ENCODE measurements at regions not wholly inside any gene's neighbourhood (a gene's known extent, or its start where the extent isn't known, plus 50 kb on each side); places are given as distances from the start of the nearest gene placed in this dataset.

DNA sequence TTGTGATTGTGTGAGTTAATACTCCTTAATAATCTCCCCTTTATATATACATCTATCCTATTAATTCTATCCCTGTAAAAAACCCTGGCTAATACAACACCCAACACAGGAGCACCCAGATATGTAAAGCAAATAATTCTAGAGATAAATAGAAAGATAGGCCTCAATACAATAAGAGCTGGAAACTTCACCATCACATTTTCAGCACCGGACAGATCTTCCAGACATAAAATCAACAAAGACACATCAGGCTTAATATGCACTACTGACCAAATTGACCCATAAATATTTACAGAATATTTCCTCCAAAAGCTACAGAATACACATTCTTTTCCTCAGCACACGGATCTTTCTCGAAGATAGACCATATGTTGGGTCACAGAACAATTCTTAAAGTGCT is 71.0 kb upstream of the ST8SIA4 start:
- Histone ChIP-seq H3K4me3 (ENCODE audit: low read length) (no peak overlapping the region), H2AFZ (ENCODE audit: low read depth, low read length) (no peak overlapping the region), H4K20me1 (ENCODE audit: insufficient read depth) (no peaks in the 10 kb centered on the region), H3K4me2 (ENCODE audit: low read length) (no peak overlapping the region), H3F3A (ENCODE audit: insufficient read depth, low read length, poor library complexity, severe bottlenecking) (no peaks in the 10 kb centered on the region), H3K9me3 (ENCODE audit: low read length) (no peaks in the 10 kb centered on the region), H3K9me2 (ENCODE audit: insufficient read depth, low read length) (no peaks in the 10 kb centered on the region), H3K36me3 (ENCODE audit: insufficient read depth, low read length) (no peaks in the 10 kb centered on the region), H3K27ac (ENCODE audit: low read length) (no peak overlapping the region), H3K79me2 (replicated peaks; ENCODE audit: insufficient read depth, low read length) (no peaks in the 10 kb centered on the region), H3K27me3 (ENCODE audit: insufficient read depth, low read depth, low read length) (no peaks in the 10 kb centered on the region), H3K9ac (ENCODE audit: low read length) (no peak overlapping the region)
- no peak for TF ChIP-seq POLR2AphosphoS5 (IDR thresholded peaks at IDR 0.05)
- TF ChIP-seq EZH2 (IDR thresholded peaks at IDR 0.05; ENCODE audit: borderline replicate concordance, insufficient read depth, low read length, poor library complexity, severe bottlenecking) = no peak
- TF ChIP-seq REST (IDR thresholded peaks at IDR 0.05; ENCODE audit: borderline replicate concordance) = no peak
- TF ChIP-seq RAD21 (conservative IDR thresholded peaks at IDR 0.05) = no peak
- no peak for TF ChIP-seq MXI1 (conservative IDR thresholded peaks at IDR 0.05; ENCODE audit: poor library complexity, severe bottlenecking)
- TF ChIP-seq SMC3 (conservative IDR thresholded peaks at IDR 0.05; ENCODE audit: poor library complexity) = no peak
- no peak for TF ChIP-seq TAF1 (IDR thresholded peaks at IDR 0.05; ENCODE audit: low read depth)
- no peak for TF ChIP-seq EP300 (conservative IDR thresholded peaks at IDR 0.05; ENCODE audit: poor library complexity, severe bottlenecking)

GRCh38 chr5:100970646-100971255 is 67.7 kb upstream of the ST8SIA4 start:
- Histone ChIP-seq H4K20me1 (ENCODE audit: insufficient read depth) (no peaks in the 10 kb centered on the region), H3K27me3 (ENCODE audit: insufficient read depth, low read depth, low read length) (no peaks in the 10 kb centered on the region), H3K4me3 (ENCODE audit: low read length) (no peak overlapping the region), H3K27ac (ENCODE audit: low read length) (no peak overlapping the region), H2AFZ (ENCODE audit: low read depth, low read length) (no peak overlapping the region), H3K9ac (ENCODE audit: low read length) (no peak overlapping the region), H3K4me2 (ENCODE audit: low read length) (no peak overlapping the region), H3K9me2 (ENCODE audit: insufficient read depth, low read length) (no peaks in the 10 kb centered on the region), H3K79me2 (replicated peaks; ENCODE audit: insufficient read depth, low read length) (no peaks in the 10 kb centered on the region), H3K9me3 (ENCODE audit: low read length) (no peaks in the 10 kb centered on the region), H3F3A (ENCODE audit: insufficient read depth, low read length, poor library complexity, severe bottlenecking) (no peaks in the 10 kb centered on the region), H3K36me3 (ENCODE audit: insufficient read depth, low read length) (no peaks in the 10 kb centered on the region)
- TF ChIP-seq RAD21 (conservative IDR thresholded peaks at IDR 0.05) = no peak

- Histone ChIP-seq H3K4me2 (ENCODE audit: low read length) (no peak overlapping the region), H3K36me3 (ENCODE audit: insufficient read depth, low read length) (no peaks in the 10 kb centered on the region), H3F3A (ENCODE audit: insufficient read depth, low read length, poor library complexity, severe bottlenecking) (no peaks in the 10 kb centered on the region), H2AFZ (ENCODE audit: low read depth, low read length) (no peak overlapping the region), H3K9ac (ENCODE audit: low read length) (no peak overlapping the region), H3K27ac (ENCODE audit: low read length) (no peak overlapping the region), H3K79me2 (replicated peaks; ENCODE audit: insufficient read depth, low read length) (no peaks in the 10 kb centered on the region), H3K9me3 (ENCODE audit: low read length) (no peaks in the 10 kb centered on the region), H3K4me3 (ENCODE audit: low read length) (no peak overlapping the region), H3K9me2 (ENCODE audit: insufficient read depth, low read length) (no peaks in the 10 kb centered on the region), H4K20me1 (ENCODE audit: insufficient read depth) (no peaks in the 10 kb centered on the region), H3K27me3 (ENCODE audit: insufficient read depth, low read depth, low read length) (no peaks in the 10 kb centered on the region)
- TF ChIP-seq POLR2AphosphoS5 (IDR thresholded peaks at IDR 0.05) (no peak), RAD21 (conservative IDR thresholded peaks at IDR 0.05) (no peak), SMC3 (conservative IDR thresholded peaks at IDR 0.05; ENCODE audit: poor library complexity) (no peak), CTCF (IDR thresholded peaks at IDR 0.05; ENCODE audit: poor library complexity, severe bottlenecking) (no peak), TAF1 (IDR thresholded peaks at IDR 0.05; ENCODE audit: low read depth) (no peak), MXI1 (conservative IDR thresholded peaks at IDR 0.05; ENCODE audit: poor library complexity, severe bottlenecking) (no peak), EZH2 (IDR thresholded peaks at IDR 0.05; ENCODE audit: borderline replicate concordance, insufficient read depth, low read length, poor library complexity, severe bottlenecking) (no peak), EP300 (conservative IDR thresholded peaks at IDR 0.05; ENCODE audit: poor library complexity, severe bottlenecking) (no peak), REST (IDR thresholded peaks at IDR 0.05; ENCODE audit: borderline replicate concordance) (no peak)
Measured at GRCh38 chr5:100965291-100965690, 62.2 kb upstream of the ST8SIA4 start.
